Neutrophil (primary cell): ENCODE measurements at regions not wholly inside any gene's neighbourhood (a gene's known extent, or its start where the extent isn't known, plus 50 kb on each side); places are given as distances from the start of the nearest gene placed in this dataset.

ENCODE experiments used
- H3K27ac ChIP-seq: fragments of 200-600 bp; sonication (generic); 2 replicates; pipeline ENCODE4 v1.5.1; 2016; ENCODE audit warnings: mild to moderate bottlenecking, moderate library complexity
- H3K27me3 ChIP-seq: fragments of 200-600 bp; sonication (generic); 2 replicates; pipeline ENCODE4 v1.6.0; 2016; ENCODE audit warnings: mild to moderate bottlenecking
- H3K36me3 ChIP-seq: fragments of 200-600 bp; sonication (generic); 2 replicates; pipeline ENCODE4 v1.5.1; 2017
- H3K4me1 ChIP-seq, 2 experiments: fragments of 200-600 bp in 1 of 2; sonication (generic) in 1 of 2; 1 replicate in 1 of 2; 2 replicates in 1 of 2; pipeline versions ENCODE4 v1.5.1 to v1.6.1; 2013 to 2016; ENCODE audit warnings: low read depth in 1 of 2, low read length in 1 of 2, mild to moderate bottlenecking in 1 of 2, moderate library complexity in 1 of 2; ENCODE audit not compliant: control insufficient read depth in 1 of 2, insufficient read depth in 1 of 2
- H3K4me3 ChIP-seq, 2 experiments: fragments of 200-600 bp in 1 of 2; sonication (generic) in 1 of 2; 1 replicate in 1 of 2; 2 replicates in 1 of 2; pipeline ENCODE4 v1.5.1; 2013 to 2016; ENCODE audit warnings: low read depth in 1 of 2, low read length in 1 of 2, mild to moderate bottlenecking in 1 of 2, moderate library complexity in 1 of 2
- H3K9me3 ChIP-seq: fragments of 200-600 bp; sonication (generic); 2 replicates; pipeline ENCODE4 v1.5.1; 2016
- TF ChIP-seq, protein P1 (sequence below): fragments of 200-600 bp; sonication (generic); IDR thresholded peaks from 2 replicates; pipeline ENCODE4 v1.5.1; 2016; ENCODE audit warnings: antibody characterized with exemption

DNA sequence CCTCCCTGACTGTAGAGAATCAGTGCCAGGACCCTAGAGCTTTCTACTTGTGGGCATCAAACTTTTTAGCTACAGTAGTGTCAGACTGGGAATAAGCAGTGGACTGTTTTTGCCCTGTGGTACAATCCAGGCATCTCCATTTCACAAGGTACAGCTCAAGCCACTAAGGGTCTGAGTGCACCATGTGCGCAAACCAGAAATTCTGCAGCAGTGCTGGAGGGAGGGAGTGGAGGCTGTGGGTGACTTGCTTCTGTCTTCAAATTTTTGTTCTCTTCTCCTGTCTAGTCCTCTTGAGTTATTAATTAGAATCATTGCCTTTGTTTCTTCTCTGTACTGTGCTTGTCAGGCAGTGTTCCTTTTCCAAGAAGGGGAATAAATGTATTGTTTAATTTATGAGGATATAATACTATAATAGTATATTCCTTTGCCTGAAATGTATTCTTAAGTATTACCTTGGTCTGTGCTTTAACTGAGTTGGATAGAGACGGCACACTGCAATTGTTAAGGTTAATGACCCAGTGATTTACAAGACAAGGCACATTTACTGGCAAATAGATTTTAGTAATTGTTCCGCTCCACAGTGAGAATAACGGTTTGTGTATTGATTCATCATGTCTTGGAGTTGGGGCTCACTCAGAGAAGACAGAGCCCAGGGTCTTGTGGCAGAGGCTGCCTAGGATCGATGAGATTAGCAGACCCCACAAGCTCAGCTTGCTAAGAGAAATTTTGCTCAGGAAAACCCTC, 390.6 kb upstream of the CFAP20DC start:
- no peak overlapping the region for H3K4me3 ChIP-seq
- no peaks in the 10 kb centered on the region for H3K9me3 ChIP-seq
- H3K4me1 ChIP-seq, result no peaks in the 10 kb centered on the region
- no peaks in the 10 kb centered on the region for H3K36me3 ChIP-seq
- H3K27me3 ChIP-seq, result no peaks in the 10 kb centered on the region
- TF ChIP-seq, protein P1, sequence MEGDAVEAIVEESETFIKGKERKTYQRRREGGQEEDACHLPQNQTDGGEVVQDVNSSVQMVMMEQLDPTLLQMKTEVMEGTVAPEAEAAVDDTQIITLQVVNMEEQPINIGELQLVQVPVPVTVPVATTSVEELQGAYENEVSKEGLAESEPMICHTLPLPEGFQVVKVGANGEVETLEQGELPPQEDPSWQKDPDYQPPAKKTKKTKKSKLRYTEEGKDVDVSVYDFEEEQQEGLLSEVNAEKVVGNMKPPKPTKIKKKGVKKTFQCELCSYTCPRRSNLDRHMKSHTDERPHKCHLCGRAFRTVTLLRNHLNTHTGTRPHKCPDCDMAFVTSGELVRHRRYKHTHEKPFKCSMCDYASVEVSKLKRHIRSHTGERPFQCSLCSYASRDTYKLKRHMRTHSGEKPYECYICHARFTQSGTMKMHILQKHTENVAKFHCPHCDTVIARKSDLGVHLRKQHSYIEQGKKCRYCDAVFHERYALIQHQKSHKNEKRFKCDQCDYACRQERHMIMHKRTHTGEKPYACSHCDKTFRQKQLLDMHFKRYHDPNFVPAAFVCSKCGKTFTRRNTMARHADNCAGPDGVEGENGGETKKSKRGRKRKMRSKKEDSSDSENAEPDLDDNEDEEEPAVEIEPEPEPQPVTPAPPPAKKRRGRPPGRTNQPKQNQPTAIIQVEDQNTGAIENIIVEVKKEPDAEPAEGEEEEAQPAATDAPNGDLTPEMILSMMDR, result no peak
- H3K27ac ChIP-seq, result no peak overlapping the region

DNA sequence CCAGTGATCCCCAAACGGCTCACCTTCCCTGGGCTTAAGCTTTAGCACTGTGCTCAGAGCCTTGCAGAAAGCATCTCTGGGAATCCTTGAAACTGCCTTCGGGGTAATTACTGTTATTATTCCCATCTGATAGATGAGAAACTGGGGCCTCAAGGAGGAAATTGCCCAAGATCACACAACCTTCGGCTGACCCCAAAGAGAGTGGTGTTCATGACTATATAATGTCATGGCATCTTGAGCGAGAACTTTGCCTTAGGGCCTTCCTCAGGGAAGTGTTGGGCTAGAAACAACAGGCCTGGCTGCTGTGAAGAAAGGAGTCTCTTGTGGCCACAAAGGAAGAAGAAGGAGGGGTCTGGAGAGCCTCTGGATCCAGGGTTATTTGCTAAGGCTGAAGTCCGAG, 388.7 kb upstream of the CFAP20DC start:
- Histone ChIP-seq H3K36me3 (no peaks in the 10 kb centered on the region), H3K4me3 (no peak overlapping the region), H3K4me1 (no peaks in the 10 kb centered on the region), H3K27me3 (no peaks in the 10 kb centered on the region), H3K9me3 (no peaks in the 10 kb centered on the region), H3K27ac (no peak overlapping the region)
- TF ChIP-seq, protein P1, result no peak

GRCh38 chr3:59436164-59436958, 386.5 kb upstream of the CFAP20DC start:
- no peaks in the 10 kb centered on the region for H3K4me1 ChIP-seq
- H3K27ac ChIP-seq, result no peak overlapping the region
- H3K36me3 ChIP-seq, result no peaks in the 10 kb centered on the region
- H3K4me3 ChIP-seq, result no peak overlapping the region
- no peaks in the 10 kb centered on the region for H3K9me3 ChIP-seq
- H3K27me3 ChIP-seq, result no peaks in the 10 kb centered on the region
- TF ChIP-seq, protein P1, result no peak

DNA sequence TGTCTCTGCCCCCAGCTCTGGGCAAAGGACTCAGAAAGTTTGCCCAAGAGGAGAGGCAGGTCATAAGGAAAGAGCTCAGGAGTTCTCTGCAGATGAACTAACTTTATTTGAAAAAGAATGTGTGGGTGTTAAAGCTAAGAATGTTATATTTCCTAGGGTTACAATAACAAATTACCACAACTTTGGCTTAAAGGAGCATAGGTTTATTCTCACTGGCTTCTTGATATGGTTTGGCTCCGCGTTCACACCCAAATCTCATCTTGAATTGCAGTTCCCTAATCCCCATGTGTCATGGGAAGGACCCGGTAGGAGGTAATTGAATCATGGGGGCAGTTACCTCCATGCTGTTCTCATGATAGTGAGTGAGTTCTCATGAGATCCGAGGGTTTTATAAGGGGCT, 383.7 kb upstream of the CFAP20DC start:
- H3K27me3 ChIP-seq, result peaks cover 21% of the 10 kb centered on the region
- no peaks in the 10 kb centered on the region for H3K9me3 ChIP-seq
- no peaks in the 10 kb centered on the region for H3K4me1 ChIP-seq
- no peak overlapping the region for H3K27ac ChIP-seq
- no peaks in the 10 kb centered on the region for H3K36me3 ChIP-seq
- no peak overlapping the region for H3K4me3 ChIP-seq
- TF ChIP-seq, protein P1, result no peak

DNA sequence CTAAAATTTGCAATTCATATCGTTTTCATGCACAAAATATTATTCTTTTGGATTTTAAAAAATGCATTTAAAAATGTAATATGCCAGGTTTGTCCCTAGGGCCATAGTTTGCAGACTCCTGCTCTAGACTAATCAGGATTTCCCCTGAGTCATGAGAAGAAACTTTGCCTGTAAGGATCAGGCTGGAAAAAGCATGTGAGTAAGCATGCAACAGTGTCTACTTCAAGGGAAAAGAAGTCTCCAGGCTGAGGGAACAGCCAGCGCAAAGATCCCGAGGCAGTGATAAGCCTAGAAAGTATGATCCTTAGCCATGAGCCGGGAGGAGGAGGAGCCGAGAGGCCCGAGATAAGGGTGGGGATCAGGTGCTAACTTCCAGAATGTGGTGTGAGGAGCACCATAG, 382.8 kb upstream of the CFAP20DC start:
- Histone ChIP-seq H3K4me3 (no peak overlapping the region), H3K27ac (no peak overlapping the region), H3K36me3 (no peaks in the 10 kb centered on the region), H3K4me1 (peaks cover 0 to 3% of the 10 kb centered on the region in 2 experiments), H3K27me3 (peaks cover 27% of the 10 kb centered on the region), H3K9me3 (no peaks in the 10 kb centered on the region)
- TF ChIP-seq, protein P1, result no peak
